22Rv1 (cell line): ENCODE measurements at regions not wholly inside any gene's neighbourhood (a gene's known extent, or its start where the extent isn't known, plus 50 kb on each side); places are given as distances from the start of the nearest gene placed in this dataset.

Experiments
- CTCF ChIP-seq: fragments of 450-650 bp; IDR thresholded peaks from 2 replicates; pipeline ENCODE4 v1.5.1; 2017; ENCODE audit warnings: mild to moderate bottlenecking
- ZFX ChIP-seq: fragments of 450-650 bp; IDR thresholded peaks from 2 replicates; pipeline ENCODE4 v1.6.1; 2017; ENCODE audit warnings: antibody characterized with exemption, borderline replicate concordance

DNA sequence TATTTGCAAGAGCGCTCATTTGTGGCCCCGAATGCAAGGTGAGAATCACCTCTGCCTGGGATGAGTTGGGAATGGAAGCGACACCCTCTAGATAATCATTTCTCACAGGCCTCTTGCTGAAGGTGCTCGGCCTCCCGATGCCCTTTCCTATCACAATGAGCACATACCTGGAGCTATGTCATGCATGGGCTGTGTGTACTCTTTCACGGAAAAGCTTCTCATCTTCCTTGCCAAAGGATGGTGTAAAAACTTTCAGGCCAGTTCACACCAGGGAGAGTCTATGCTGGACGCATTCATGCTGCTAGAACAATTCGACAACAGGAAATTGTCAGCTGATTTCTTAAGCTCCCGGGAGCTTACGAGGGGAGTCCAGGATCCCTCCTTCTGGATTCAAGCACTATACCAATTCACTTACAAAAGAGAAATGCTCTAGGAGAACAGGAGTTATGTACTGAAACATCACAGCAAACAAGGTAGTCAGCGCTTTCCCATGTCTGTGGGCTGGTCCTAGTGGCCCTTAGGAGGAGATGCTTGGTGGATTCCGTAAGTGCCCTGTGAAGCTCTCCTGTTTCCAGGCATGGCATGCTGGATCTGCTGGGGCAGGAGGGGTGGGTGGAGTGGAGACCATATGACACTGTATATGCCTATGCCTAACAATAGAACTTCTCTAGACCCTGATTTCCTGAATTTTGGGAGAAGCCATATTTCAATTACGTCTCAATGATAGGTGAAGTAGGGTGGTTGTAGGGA, 53.1 kb upstream of the B3GAT1 start:
- TF ChIP-seq CTCF (no peak), ZFX (no peak)
